A549 (cell line): ENCODE measurements at regions not wholly inside any gene's neighbourhood (a gene's known extent, or its start where the extent isn't known, plus 50 kb on each side); places are given as distances from the start of the nearest gene placed in this dataset.
A peak's percentile ranks its signal among the peaks of the same experiment; 100 is the strongest.

ENCODE experiments used
- ATAC-seq, 2 experiments: fragments of 200-7000 bp in 1 of 2; fragments of >200 bp in 1 of 2; cut with Nextera tagmentation in 1 of 2; cut with Tn5 transposase in 1 of 2; 3 replicates each; pipeline versions ENCODE4 v1.8.0 to v1.9.1; 2018 to 2020; ENCODE audit warnings: mild to moderate bottlenecking in 1 of 2, moderate library complexity in 1 of 2
- CTCF ChIA-PET: fragments of 300-600 bp; sonication (Branson Sonifier 250); formaldehyde crosslinking; extraction: SDS; loops from one replicate; lab custom pipeline; 2021; ENCODE audit warnings: antibody characterized with exemption, inconsistent platforms; lab: Yijun Ruan, JAX
- POLR2A ChIA-PET: fragments of 350-600 bp; formaldehyde crosslinking; extraction: SDS; loops from one replicate; lab custom pipeline; 2021; ENCODE audit warnings: antibody characterized with exemption, inconsistent platforms; lab: Yijun Ruan, JAX
- DNase-seq, 2 experiments: peaks; one replicate each; pipeline versions ENCODE4 v3.0.0 to v3.0.0-alpha.2; 2011 to 2016; ENCODE audit warnings: low read depth in 1 of 2, low spot score in 1 of 2
- FAIRE-seq: peaks from 2 replicates; lab custom pipeline; 2011; peaks lifted over from hg19 to GRCh38; lab: Jason Lieb, UNC
- H3K27ac ChIP-seq, 2 experiments: fragments of >200 bp; sonication (Bioruptor Twin); formaldehyde crosslinking; 3 replicates each; pipeline ENCODE4 v1.5.1; 2016 to 2017
- H3K4me1 ChIP-seq: fragments of >200 bp; sonication (Bioruptor Twin); formaldehyde crosslinking; 3 replicates; pipeline ENCODE4 v1.6.1; 2016
- H3K4me2 ChIP-seq: fragments of >200 bp; sonication (Bioruptor Twin); formaldehyde crosslinking; 3 replicates; pipeline ENCODE4 v1.6.1; 2016
- H3K4me3 ChIP-seq: fragments of >200 bp; sonication (Bioruptor Twin); formaldehyde crosslinking; 3 replicates; pipeline ENCODE4 v1.5.1; 2016
- H3K9me3 ChIP-seq: fragments of >200 bp; sonication (Bioruptor Twin); formaldehyde crosslinking; 3 replicates; pipeline ENCODE4 v1.6.1; 2016
- CBX8 ChIP-seq: fragments of 200-600 bp; sonication (generic); IDR thresholded peaks from 2 replicates; pipeline ENCODE4 v1.6.1; 2016
- CEBPB ChIP-seq, 2 experiments: fragments of >200 bp in 1 of 2; sonication (Bioruptor Twin) in 1 of 2; formaldehyde crosslinking in 1 of 2; IDR thresholded peaks; 2 replicates each; pipeline ENCODE4 v1.6.1; 2012 to 2016
- CHD4 ChIP-seq: fragments of 200-600 bp; sonication (generic); IDR thresholded peaks from 2 replicates; pipeline ENCODE4 v1.6.1; 2016; ENCODE audit warnings: antibody characterized with exemption, mild to moderate bottlenecking, borderline replicate concordance
- EP300 ChIP-seq, 2 experiments: fragments of >200 bp; sonication (Bioruptor Twin); formaldehyde crosslinking; IDR thresholded peaks; 2 replicates in 1 of 2; 3 replicates in 1 of 2; pipeline ENCODE4 v1.6.1; 2016 to 2017
- FOSB ChIP-seq: fragments of 250-450 bp; sonication (Bioruptor Pico); IDR thresholded peaks from 2 replicates; pipeline ENCODE4 v1.5.0; 2020; ENCODE audit warnings: mild to moderate bottlenecking, moderate library complexity
- HOXB5 ChIP-seq: fragments of 250-450 bp; sonication (Bioruptor Pico); IDR thresholded peaks from 2 replicates; pipeline ENCODE4 v1.5.0; 2020; ENCODE audit warnings: mild to moderate bottlenecking, moderate library complexity
- JUN ChIP-seq, 2 experiments: fragments of >200 bp; sonication (Bioruptor Twin); formaldehyde crosslinking; IDR thresholded peaks; 2 replicates in 1 of 2; 3 replicates in 1 of 2; pipeline ENCODE4 v1.6.1; 2016 to 2017
- MAFK ChIP-seq: fragments of 450-650 bp; IDR thresholded peaks from 2 replicates; pipeline ENCODE4 v1.6.1; 2014; ENCODE audit not compliant: partially characterized antibody
- MAZ ChIP-seq: fragments of 150-350 bp; IDR thresholded peaks from 2 replicates; pipeline ENCODE4 v1.6.1; 2014; ENCODE audit warnings: antibody characterized with exemption, low read depth, low read length, borderline replicate concordance
- NFE2L2 ChIP-seq: fragments of 150-350 bp; conservative IDR thresholded peaks from 2 replicates; pipeline ENCODE4 v1.6.1; 2014; ENCODE audit warnings: low read length
- RFX5 ChIP-seq: fragments of 450-650 bp; IDR thresholded peaks from 2 replicates; pipeline ENCODE4 v1.7.1; 2014; ENCODE audit warnings: antibody characterized with exemption, mild to moderate bottlenecking, moderate library complexity
- TFCP2L1 ChIP-seq: fragments of 250-450 bp; sonication (Bioruptor Pico); IDR thresholded peaks from 2 replicates; pipeline ENCODE4 v1.5.0; 2021; ENCODE audit warnings: mild to moderate bottlenecking
- TP53 ChIP-seq: fragments of 250-450 bp; sonication (Bioruptor Pico); IDR thresholded peaks from 2 replicates; pipeline ENCODE4 v1.5.0; 2021; ENCODE audit warnings: mild to moderate bottlenecking, moderate library complexity
- ZFP36 ChIP-seq: fragments of 450-650 bp; IDR thresholded peaks from 2 replicates; pipeline ENCODE4 v1.6.1; 2014; ENCODE audit warnings: borderline replicate concordance; ENCODE audit not compliant: partially characterized antibody
- ZSCAN20 ChIP-seq: fragments of 250-450 bp; sonication (Bioruptor Pico); IDR thresholded peaks from 2 replicates; pipeline ENCODE4 v1.8.0; 2022; ENCODE audit warnings: mild to moderate bottlenecking, moderate library complexity
- WGBS: methylation state at CpG from one replicate; pipeline ENCODE4 v1.1.6; 2017; ENCODE audit errors: missing lambda C conversion rate; 5-methylcytosine and 5-hydroxymethylcytosine counted together
- TF ChIP-seq, protein P1 (sequence below): fragments of 250-450 bp; sonication (Bioruptor Pico); IDR thresholded peaks from 2 replicates; pipeline ENCODE4 v1.5.0; 2020; ENCODE audit warnings: low read depth, mild to moderate bottlenecking, moderate library complexity
- TF ChIP-seq, protein P2 (sequence below): fragments of 200-600 bp; sonication (generic); IDR thresholded peaks from 2 replicates; pipeline ENCODE4 v1.6.1; 2016; ENCODE audit warnings: antibody characterized with exemption, mild to moderate bottlenecking, moderate library complexity
- TF ChIP-seq, protein P3 (sequence below): fragments of 150-350 bp; IDR thresholded peaks from 2 replicates; pipeline ENCODE4 v1.6.1; 2014; ENCODE audit warnings: low read depth, mild to moderate bottlenecking, low read length
- TF ChIP-seq, protein P4 (sequence below): fragments of >200 bp; sonication (Bioruptor Twin); formaldehyde crosslinking; IDR thresholded peaks from 3 replicates; pipeline ENCODE4 v1.6.1; 2016
- TF ChIP-seq, protein P5 (sequence below): fragments of 450-650 bp; IDR thresholded peaks from 2 replicates; pipeline ENCODE4 v1.6.1; 2014; ENCODE audit warnings: antibody characterized with exemption

DNA sequence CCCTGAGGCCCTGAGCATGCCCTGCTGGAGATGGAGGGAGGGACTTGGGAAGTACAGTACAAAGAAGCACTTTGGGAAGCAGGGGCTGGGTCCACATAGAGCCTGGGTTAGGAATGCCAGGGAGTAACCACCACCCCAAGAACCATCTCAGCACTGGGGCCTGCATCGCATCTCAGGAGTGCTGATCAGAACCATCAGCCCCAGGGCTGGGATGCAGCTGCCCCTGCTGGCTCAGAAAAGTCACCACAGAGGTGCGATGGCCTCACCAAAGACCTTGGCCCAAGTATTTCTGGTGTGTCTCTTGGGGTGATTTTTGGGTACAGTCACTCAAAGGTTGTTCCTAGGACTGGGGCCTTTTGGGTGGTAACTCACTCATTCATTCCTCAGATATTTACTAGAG is 236.8 kb upstream of the MVB12B start (continued):
- TF ChIP-seq, protein P1, sequence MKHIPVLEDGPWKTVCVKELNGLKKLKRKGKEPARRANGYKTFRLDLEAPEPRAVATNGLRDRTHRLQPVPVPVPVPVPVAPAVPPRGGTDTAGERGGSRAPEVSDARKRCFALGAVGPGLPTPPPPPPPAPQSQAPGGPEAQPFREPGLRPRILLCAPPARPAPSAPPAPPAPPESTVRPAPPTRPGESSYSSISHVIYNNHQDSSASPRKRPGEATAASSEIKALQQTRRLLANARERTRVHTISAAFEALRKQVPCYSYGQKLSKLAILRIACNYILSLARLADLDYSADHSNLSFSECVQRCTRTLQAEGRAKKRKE (CRISPR knock-in tag), result no peak

DNA sequence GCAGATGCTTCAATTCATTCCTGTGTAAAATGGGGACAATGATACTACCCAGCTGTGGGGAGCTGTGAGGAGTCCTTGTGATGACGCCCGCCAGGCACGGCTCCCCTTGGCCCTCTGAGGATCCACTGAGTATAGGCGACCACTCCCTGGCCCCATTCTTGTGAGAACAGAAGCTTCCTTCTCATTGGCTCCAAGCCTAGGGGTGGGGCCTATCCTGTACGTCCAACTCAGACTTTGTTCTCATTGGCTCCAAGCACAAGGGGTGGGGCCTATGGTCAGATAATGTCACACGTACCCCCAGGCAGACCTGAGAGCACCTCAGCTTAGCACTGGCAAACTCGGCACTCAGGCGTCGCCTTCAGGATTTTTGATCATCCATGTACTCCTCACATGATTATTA is 232.9 kb upstream of the MVB12B start:
- DNase-seq (no peak), ATAC-seq (peak in 1 of 2 experiments; percentile 36; a peak in 1 of 6 replicates), FAIRE-seq (no peak)
- Histone ChIP-seq H3K9me3 (0 out of 3 replicates have a peak, but pooled peaks cover 1% of the 10 kb centered on the region), H3K4me1 (no peaks in the 10 kb centered on the region), H3K27ac (no peak overlapping the region), H3K4me3 (no peak overlapping the region), H3K4me2 (no peak overlapping the region)
- WGBS, result 61% methylated on average over 9 of the region's 9 CpGs
- TF ChIP-seq ZSCAN20, result no peak
- no peak for TF ChIP-seq CBX8
- TF ChIP-seq EP300 (IDR thresholded peaks at IDR 0.05), result no peak
- no peak for TF ChIP-seq ZFP36
- TF ChIP-seq, protein P2, sequence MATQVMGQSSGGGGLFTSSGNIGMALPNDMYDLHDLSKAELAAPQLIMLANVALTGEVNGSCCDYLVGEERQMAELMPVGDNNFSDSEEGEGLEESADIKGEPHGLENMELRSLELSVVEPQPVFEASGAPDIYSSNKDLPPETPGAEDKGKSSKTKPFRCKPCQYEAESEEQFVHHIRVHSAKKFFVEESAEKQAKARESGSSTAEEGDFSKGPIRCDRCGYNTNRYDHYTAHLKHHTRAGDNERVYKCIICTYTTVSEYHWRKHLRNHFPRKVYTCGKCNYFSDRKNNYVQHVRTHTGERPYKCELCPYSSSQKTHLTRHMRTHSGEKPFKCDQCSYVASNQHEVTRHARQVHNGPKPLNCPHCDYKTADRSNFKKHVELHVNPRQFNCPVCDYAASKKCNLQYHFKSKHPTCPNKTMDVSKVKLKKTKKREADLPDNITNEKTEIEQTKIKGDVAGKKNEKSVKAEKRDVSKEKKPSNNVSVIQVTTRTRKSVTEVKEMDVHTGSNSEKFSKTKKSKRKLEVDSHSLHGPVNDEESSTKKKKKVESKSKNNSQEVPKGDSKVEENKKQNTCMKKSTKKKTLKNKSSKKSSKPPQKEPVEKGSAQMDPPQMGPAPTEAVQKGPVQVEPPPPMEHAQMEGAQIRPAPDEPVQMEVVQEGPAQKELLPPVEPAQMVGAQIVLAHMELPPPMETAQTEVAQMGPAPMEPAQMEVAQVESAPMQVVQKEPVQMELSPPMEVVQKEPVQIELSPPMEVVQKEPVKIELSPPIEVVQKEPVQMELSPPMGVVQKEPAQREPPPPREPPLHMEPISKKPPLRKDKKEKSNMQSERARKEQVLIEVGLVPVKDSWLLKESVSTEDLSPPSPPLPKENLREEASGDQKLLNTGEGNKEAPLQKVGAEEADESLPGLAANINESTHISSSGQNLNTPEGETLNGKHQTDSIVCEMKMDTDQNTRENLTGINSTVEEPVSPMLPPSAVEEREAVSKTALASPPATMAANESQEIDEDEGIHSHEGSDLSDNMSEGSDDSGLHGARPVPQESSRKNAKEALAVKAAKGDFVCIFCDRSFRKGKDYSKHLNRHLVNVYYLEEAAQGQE, result no peak
- TF ChIP-seq NFE2L2, result no peak
- no peak for TF ChIP-seq RFX5
- no peak for TF ChIP-seq TFCP2L1 (CRISPR knock-in tag)
- TF ChIP-seq, protein P3, sequence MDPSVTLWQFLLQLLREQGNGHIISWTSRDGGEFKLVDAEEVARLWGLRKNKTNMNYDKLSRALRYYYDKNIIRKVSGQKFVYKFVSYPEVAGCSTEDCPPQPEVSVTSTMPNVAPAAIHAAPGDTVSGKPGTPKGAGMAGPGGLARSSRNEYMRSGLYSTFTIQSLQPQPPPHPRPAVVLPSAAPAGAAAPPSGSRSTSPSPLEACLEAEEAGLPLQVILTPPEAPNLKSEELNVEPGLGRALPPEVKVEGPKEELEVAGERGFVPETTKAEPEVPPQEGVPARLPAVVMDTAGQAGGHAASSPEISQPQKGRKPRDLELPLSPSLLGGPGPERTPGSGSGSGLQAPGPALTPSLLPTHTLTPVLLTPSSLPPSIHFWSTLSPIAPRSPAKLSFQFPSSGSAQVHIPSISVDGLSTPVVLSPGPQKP, result no peak
- no peak for TF ChIP-seq MAZ
- TF ChIP-seq, protein P4, sequence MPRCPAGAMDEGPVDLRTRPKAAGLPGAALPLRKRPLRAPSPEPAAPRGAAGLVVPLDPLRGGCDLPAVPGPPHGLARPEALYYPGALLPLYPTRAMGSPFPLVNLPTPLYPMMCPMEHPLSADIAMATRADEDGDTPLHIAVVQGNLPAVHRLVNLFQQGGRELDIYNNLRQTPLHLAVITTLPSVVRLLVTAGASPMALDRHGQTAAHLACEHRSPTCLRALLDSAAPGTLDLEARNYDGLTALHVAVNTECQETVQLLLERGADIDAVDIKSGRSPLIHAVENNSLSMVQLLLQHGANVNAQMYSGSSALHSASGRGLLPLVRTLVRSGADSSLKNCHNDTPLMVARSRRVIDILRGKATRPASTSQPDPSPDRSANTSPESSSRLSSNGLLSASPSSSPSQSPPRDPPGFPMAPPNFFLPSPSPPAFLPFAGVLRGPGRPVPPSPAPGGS, result no peak
- TF ChIP-seq FOSB (CRISPR knock-in tag), result no peak
- TF ChIP-seq, protein P5, sequence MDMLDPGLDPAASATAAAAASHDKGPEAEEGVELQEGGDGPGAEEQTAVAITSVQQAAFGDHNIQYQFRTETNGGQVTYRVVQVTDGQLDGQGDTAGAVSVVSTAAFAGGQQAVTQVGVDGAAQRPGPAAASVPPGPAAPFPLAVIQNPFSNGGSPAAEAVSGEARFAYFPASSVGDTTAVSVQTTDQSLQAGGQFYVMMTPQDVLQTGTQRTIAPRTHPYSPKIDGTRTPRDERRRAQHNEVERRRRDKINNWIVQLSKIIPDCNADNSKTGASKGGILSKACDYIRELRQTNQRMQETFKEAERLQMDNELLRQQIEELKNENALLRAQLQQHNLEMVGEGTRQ, result no peak
- no peak for TF ChIP-seq MAFK
- TF ChIP-seq CEBPB (IDR thresholded peaks at IDR 0.05), result no peak
- TF ChIP-seq HOXB5, result no peak
- TF ChIP-seq CHD4, result no peak
- no peak for TF ChIP-seq TP53 (CRISPR knock-in tag)
- no peak for TF ChIP-seq JUN (IDR thresholded peaks at IDR 0.05)
- POLR2A ChIA-PET, result no interaction called here
- CTCF ChIA-PET, result interaction anchor here (0.6 to 1.3 kb wide), 2 partner anchors 8 to 71 kb away, joined by 3 read pairs; no protein-coding TSS in a partner anchor
